ENCODE measurements at regions not wholly inside any gene's neighbourhood (a gene's known extent, or its start where the extent isn't known, plus 50 kb on each side); places are given as distances from the start of the nearest gene placed in this dataset.
"Not testable (repeated sequence)": the region's sequence is repeated elsewhere in the genome, so short reads cannot be mapped to it uniquely, and the experiment has no call there.

GRCh38 chr18:79604205-79604912, 75.2 kb upstream of the CTDP1 start:
- WGBS (ENCODE audit: insufficient coverage) = 95% methylated on average over 20 of the region's 20 CpGs
- Mint-ChIP-seq H3K27ac (no peak overlapping the region), H3K27me3 (no peaks in the 10 kb centered on the region), H3K9me3 (ENCODE audit: insufficient read depth) (no peaks in the 10 kb centered on the region), H3K4me1 (no peaks in the 10 kb centered on the region), H3K4me3 (no peak overlapping the region)
- H3K36me3 ChIP-seq (replicated peaks in 1 of 2; ENCODE audit: control extremely low read depth in 1 of 2, control insufficient read depth in 1 of 2, extremely low read depth in 1 of 2, insufficient read depth in 2 of 2, low read length in 1 of 2) = no peaks in the 10 kb centered on the region
- CTCF ChIA-PET = no interaction called here
- no peak overlapping the region for H3K9ac ChIP-seq (ENCODE audit: low read length)
- no peaks in the 10 kb centered on the region for H3K9me3 ChIP-seq (ENCODE audit: control extremely low read depth in 1 of 3, control insufficient read depth in 2 of 3, insufficient read depth in 1 of 3, low read length in 2 of 3)
- ATAC-seq (ENCODE audit: low read depth) = no peak
- POLR2A ChIA-PET = no interaction called here
- H3K4me1 ChIP-seq (ENCODE audit: control insufficient read depth in 2 of 2, insufficient read depth in 2 of 2, low read length in 2 of 2) = no peaks in the 10 kb centered on the region
- H2AFZ ChIP-seq (ENCODE audit: insufficient read depth, low read depth, low read length, poor library complexity, severe bottlenecking) = no peak overlapping the region
- H3K4me3 ChIP-seq (ENCODE audit: control extremely low read depth in 1 of 5, extremely low read depth in 1 of 5, insufficient read depth in 1 of 5, low read depth in 2 of 5, low read length in 4 of 5) = no peak overlapping the region
- no peak overlapping the region for H3K4me2 ChIP-seq (replicated peaks; ENCODE audit: low read depth, low read length, poor library complexity, severe bottlenecking)
- no peaks in the 10 kb centered on the region for H4K20me1 ChIP-seq (ENCODE audit: control insufficient read depth, insufficient read depth, low read length, poor library complexity, severe bottlenecking)
- intact Hi-C loops (cut with micrococcal nuclease) = no loop called here
- no peak for TF ChIP-seq EZH2 (IDR thresholded peaks at IDR 0.05; ENCODE audit: borderline replicate concordance, insufficient read depth, low read depth, low read length, poor library complexity, severe bottlenecking)
- no peak for TF ChIP-seq CTCF (IDR thresholded peaks at IDR 0.05)
- H3K27me3 ChIP-seq (replicated peaks in 1 of 4; ENCODE audit: control extremely low read depth in 1 of 4, control insufficient read depth in 3 of 4, insufficient read depth in 4 of 4, low read length in 3 of 4) = peaks cover 0 to 2% (median 0%) of the 10 kb centered on the region in 4 experiments
- no peak for DNase-seq
- no peak overlapping the region for H3K27ac ChIP-seq (ENCODE audit: low read length in 2 of 2)
- H3K79me2 ChIP-seq (ENCODE audit: control insufficient read depth, insufficient read depth, low read length) = no peaks in the 10 kb centered on the region

GRCh38 chr18:79604913-79605880, 74.4 kb upstream of the CTDP1 start:
- CTCF ChIA-PET = no interaction called here
- no peak overlapping the region for H2AFZ ChIP-seq (ENCODE audit: insufficient read depth, low read depth, low read length, poor library complexity, severe bottlenecking)
- intact Hi-C loops (cut with micrococcal nuclease) = no loop called here
- no peaks in the 10 kb centered on the region for H3K79me2 ChIP-seq (ENCODE audit: control insufficient read depth, insufficient read depth, low read length)
- POLR2A ChIA-PET = no interaction called here
- no peaks in the 10 kb centered on the region for H4K20me1 ChIP-seq (ENCODE audit: control insufficient read depth, insufficient read depth, low read length, poor library complexity, severe bottlenecking)
- no peaks in the 10 kb centered on the region for H3K9me3 ChIP-seq (ENCODE audit: control extremely low read depth in 1 of 3, control insufficient read depth in 2 of 3, insufficient read depth in 1 of 3, low read length in 2 of 3)
- Mint-ChIP-seq H3K4me3 (no peak overlapping the region), H3K27ac (no peak overlapping the region), H3K27me3 (no peaks in the 10 kb centered on the region), H3K9me3 (ENCODE audit: insufficient read depth) (no peaks in the 10 kb centered on the region), H3K4me1 (no peaks in the 10 kb centered on the region)
- 97% methylated on average over 34 of the region's 36 CpGs for WGBS (ENCODE audit: insufficient coverage)
- DNase-seq (no peak), ATAC-seq (ENCODE audit: low read depth) (no peak)
- H3K4me1 ChIP-seq (ENCODE audit: control insufficient read depth in 2 of 2, insufficient read depth in 2 of 2, low read length in 2 of 2) = no peaks in the 10 kb centered on the region
- H3K36me3 ChIP-seq (replicated peaks in 1 of 2; ENCODE audit: control extremely low read depth in 1 of 2, control insufficient read depth in 1 of 2, extremely low read depth in 1 of 2, insufficient read depth in 2 of 2, low read length in 1 of 2) = no peaks in the 10 kb centered on the region
- no peak overlapping the region for H3K4me3 ChIP-seq (ENCODE audit: control extremely low read depth in 1 of 5, extremely low read depth in 1 of 5, insufficient read depth in 1 of 5, low read depth in 2 of 5, low read length in 4 of 5)
- no peak overlapping the region for H3K4me2 ChIP-seq (replicated peaks; ENCODE audit: low read depth, low read length, poor library complexity, severe bottlenecking)
- H3K27ac ChIP-seq (ENCODE audit: low read length in 2 of 2) = no peak overlapping the region
- TF ChIP-seq EZH2 (IDR thresholded peaks at IDR 0.05; ENCODE audit: borderline replicate concordance, insufficient read depth, low read depth, low read length, poor library complexity, severe bottlenecking) (no peak), CTCF (IDR thresholded peaks at IDR 0.05) (no peak)
- H3K27me3 ChIP-seq (replicated peaks in 1 of 4; ENCODE audit: control extremely low read depth in 1 of 4, control insufficient read depth in 3 of 4, insufficient read depth in 4 of 4, low read length in 3 of 4) = peaks cover 0 to 3% (median 0%) of the 10 kb centered on the region in 4 experiments
- no peak overlapping the region for H3K9ac ChIP-seq (ENCODE audit: low read length)

GRCh38 chr18:79606071-79606470, 73.5 kb upstream of the CTDP1 start:
- H3K79me2 ChIP-seq (ENCODE audit: control insufficient read depth, insufficient read depth, low read length); H3K4me1 ChIP-seq (ENCODE audit: control insufficient read depth in 2 of 2, insufficient read depth in 2 of 2, low read length in 2 of 2); H3K27ac Mint-ChIP-seq; H3K4me3 Mint-ChIP-seq; H3K9me3 Mint-ChIP-seq (ENCODE audit: insufficient read depth); H3K4me3 ChIP-seq (ENCODE audit: control extremely low read depth in 1 of 5, extremely low read depth in 1 of 5, insufficient read depth in 1 of 5, low read depth in 2 of 5, low read length in 4 of 5); H3K27ac ChIP-seq (ENCODE audit: low read length in 2 of 2); H3K4me1 Mint-ChIP-seq; DNase-seq; H3K4me2 ChIP-seq (replicated peaks; ENCODE audit: low read depth, low read length, poor library complexity, severe bottlenecking); H3K9me3 ChIP-seq (ENCODE audit: control extremely low read depth in 1 of 3, control insufficient read depth in 2 of 3, insufficient read depth in 1 of 3, low read length in 2 of 3); H2AFZ ChIP-seq (ENCODE audit: insufficient read depth, low read depth, low read length, poor library complexity, severe bottlenecking); H4K20me1 ChIP-seq (ENCODE audit: control insufficient read depth, insufficient read depth, low read length, poor library complexity, severe bottlenecking); CTCF ChIA-PET; H3K9ac ChIP-seq (ENCODE audit: low read length); intact Hi-C loops (cut with micrococcal nuclease); H3K27me3 Mint-ChIP-seq; H3K36me3 ChIP-seq (replicated peaks in 1 of 2; ENCODE audit: control extremely low read depth in 1 of 2, control insufficient read depth in 1 of 2, extremely low read depth in 1 of 2, insufficient read depth in 2 of 2, low read length in 1 of 2); ATAC-seq (ENCODE audit: low read depth); H3K27me3 ChIP-seq (replicated peaks in 1 of 4; ENCODE audit: control extremely low read depth in 1 of 4, control insufficient read depth in 3 of 4, insufficient read depth in 4 of 4, low read length in 3 of 4); POLR2A ChIA-PET: not testable (repeated sequence)
- WGBS (ENCODE audit: insufficient coverage) = 99% methylated on average over 12 of the region's 13 CpGs

Data from B cell (primary cell).